HL-60 (cell line): ENCODE measurements at regions not wholly inside any gene's neighbourhood (a gene's known extent, or its start where the extent isn't known, plus 50 kb on each side); places are given as distances from the start of the nearest gene placed in this dataset.

Experiments
- GABPA ChIP-seq: IDR thresholded peaks from 2 replicates; pipeline ENCODE4 v1.6.1; 2012; ENCODE audit warnings: low read depth
- POLR2AphosphoS5 ChIP-seq: IDR thresholded peaks from 2 replicates; pipeline ENCODE4 v1.6.1; 2012; ENCODE audit warnings: low read depth
- TF ChIP-seq, protein P1 (sequence below): IDR thresholded peaks from one replicate; pipeline ENCODE4 v1.5.1; 2011; ENCODE audit warnings: low read length, control low read depth, inconsistent platforms; ENCODE audit not compliant: insufficient read depth
- TF ChIP-seq, protein P2 (sequence below): IDR thresholded peaks from 2 replicates; pipeline ENCODE4 v1.6.1; 2012; ENCODE audit warnings: low read depth; ENCODE audit not compliant: insufficient replicate concordance

DNA sequence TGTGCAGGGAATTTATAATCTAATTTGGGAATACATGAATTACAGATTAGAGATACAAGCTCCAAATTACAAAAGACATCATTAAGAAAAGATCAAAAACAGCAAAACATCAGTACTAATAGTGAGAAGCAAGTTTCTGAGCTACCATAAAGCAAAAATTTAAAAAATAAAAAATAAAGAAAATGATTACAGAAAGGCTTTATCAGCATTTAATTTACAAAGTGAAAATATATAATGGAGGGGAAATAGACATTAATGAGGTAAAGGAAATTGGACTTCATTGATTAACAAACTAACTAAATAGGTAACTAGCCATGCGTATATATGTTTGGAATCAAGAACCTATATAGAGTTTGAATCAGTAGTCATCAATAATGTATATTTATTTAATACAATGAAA lies 712.9 kb upstream of the DDX18 start:
- TF ChIP-seq, protein P1, sequence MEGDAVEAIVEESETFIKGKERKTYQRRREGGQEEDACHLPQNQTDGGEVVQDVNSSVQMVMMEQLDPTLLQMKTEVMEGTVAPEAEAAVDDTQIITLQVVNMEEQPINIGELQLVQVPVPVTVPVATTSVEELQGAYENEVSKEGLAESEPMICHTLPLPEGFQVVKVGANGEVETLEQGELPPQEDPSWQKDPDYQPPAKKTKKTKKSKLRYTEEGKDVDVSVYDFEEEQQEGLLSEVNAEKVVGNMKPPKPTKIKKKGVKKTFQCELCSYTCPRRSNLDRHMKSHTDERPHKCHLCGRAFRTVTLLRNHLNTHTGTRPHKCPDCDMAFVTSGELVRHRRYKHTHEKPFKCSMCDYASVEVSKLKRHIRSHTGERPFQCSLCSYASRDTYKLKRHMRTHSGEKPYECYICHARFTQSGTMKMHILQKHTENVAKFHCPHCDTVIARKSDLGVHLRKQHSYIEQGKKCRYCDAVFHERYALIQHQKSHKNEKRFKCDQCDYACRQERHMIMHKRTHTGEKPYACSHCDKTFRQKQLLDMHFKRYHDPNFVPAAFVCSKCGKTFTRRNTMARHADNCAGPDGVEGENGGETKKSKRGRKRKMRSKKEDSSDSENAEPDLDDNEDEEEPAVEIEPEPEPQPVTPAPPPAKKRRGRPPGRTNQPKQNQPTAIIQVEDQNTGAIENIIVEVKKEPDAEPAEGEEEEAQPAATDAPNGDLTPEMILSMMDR = no peak
- TF ChIP-seq POLR2AphosphoS5 (no peak), GABPA (no peak)
- TF ChIP-seq, protein P2, sequence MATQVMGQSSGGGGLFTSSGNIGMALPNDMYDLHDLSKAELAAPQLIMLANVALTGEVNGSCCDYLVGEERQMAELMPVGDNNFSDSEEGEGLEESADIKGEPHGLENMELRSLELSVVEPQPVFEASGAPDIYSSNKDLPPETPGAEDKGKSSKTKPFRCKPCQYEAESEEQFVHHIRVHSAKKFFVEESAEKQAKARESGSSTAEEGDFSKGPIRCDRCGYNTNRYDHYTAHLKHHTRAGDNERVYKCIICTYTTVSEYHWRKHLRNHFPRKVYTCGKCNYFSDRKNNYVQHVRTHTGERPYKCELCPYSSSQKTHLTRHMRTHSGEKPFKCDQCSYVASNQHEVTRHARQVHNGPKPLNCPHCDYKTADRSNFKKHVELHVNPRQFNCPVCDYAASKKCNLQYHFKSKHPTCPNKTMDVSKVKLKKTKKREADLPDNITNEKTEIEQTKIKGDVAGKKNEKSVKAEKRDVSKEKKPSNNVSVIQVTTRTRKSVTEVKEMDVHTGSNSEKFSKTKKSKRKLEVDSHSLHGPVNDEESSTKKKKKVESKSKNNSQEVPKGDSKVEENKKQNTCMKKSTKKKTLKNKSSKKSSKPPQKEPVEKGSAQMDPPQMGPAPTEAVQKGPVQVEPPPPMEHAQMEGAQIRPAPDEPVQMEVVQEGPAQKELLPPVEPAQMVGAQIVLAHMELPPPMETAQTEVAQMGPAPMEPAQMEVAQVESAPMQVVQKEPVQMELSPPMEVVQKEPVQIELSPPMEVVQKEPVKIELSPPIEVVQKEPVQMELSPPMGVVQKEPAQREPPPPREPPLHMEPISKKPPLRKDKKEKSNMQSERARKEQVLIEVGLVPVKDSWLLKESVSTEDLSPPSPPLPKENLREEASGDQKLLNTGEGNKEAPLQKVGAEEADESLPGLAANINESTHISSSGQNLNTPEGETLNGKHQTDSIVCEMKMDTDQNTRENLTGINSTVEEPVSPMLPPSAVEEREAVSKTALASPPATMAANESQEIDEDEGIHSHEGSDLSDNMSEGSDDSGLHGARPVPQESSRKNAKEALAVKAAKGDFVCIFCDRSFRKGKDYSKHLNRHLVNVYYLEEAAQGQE = no peak
